HL-60 (cell line): ENCODE measurements at regions not wholly inside any gene's neighbourhood (a gene's known extent, or its start where the extent isn't known, plus 50 kb on each side); places are given as distances from the start of the nearest gene placed in this dataset.

Experiments
- CTCF ChIP-seq: IDR thresholded peaks from one replicate; pipeline ENCODE4 v1.5.1; 2011; ENCODE audit warnings: low read length, control low read depth, inconsistent platforms; ENCODE audit not compliant: insufficient read depth
- REST ChIP-seq: IDR thresholded peaks from 2 replicates; pipeline ENCODE4 v1.6.1; 2012; ENCODE audit warnings: low read depth; ENCODE audit not compliant: insufficient replicate concordance

- TF ChIP-seq CTCF (no peak), REST (no peak)
Measured at GRCh38 chr13:111857846-111858560, 208.9 kb upstream of the SOX1 start.
